PC-9 (cell line): ENCODE measurements at regions not wholly inside any gene's neighbourhood (a gene's known extent, or its start where the extent isn't known, plus 50 kb on each side); places are given as distances from the start of the nearest gene placed in this dataset.

ENCODE experiments used
- BruUV-seq: library from RNA; stranded (reverse); fragments of 400-500 nt; replicated peaks from 2 replicates; lab custom pipeline; 2021; lab: Mats Ljungman, UMichigan
- CTCF ChIA-PET: fragments of 300-600 bp; sonication (Branson Sonifier 250); formaldehyde crosslinking; loops from one replicate; lab custom pipeline; 2022; ENCODE audit warnings: antibody characterized with exemption; lab: Charles Lee
- POLR2A ChIA-PET: fragments of 300-600 bp; sonication (Branson Sonifier 250); formaldehyde crosslinking; loops from one replicate; lab custom pipeline; 2022; ENCODE audit warnings: antibody characterized with exemption; ENCODE audit not compliant: unreplicated experiment; lab: Charles Lee
- DNase-seq, 2 experiments: peaks; one replicate each; pipeline versions ENCODE4 v3.0.0 to v3.0.0-alpha.2; 2015 to 2022; ENCODE audit warnings: mixed read lengths in 1 of 2
- H2AFZ ChIP-seq: fragments of 200-600 bp; sonication (generic); 2 replicates; pipeline ENCODE4 v1.8.1; 2017; ENCODE audit warnings: antibody characterized with exemption
- H3F3A ChIP-seq: fragments of 200-600 bp; sonication (generic); 2 replicates; pipeline ENCODE4 v1.8.1; 2017; ENCODE audit warnings: antibody characterized with exemption, mild to moderate bottlenecking, low read depth; ENCODE audit not compliant: insufficient read depth
- H3K27ac ChIP-seq: fragments of 200-600 bp; sonication (generic); 2 replicates; pipeline ENCODE4 v1.6.1; 2016; ENCODE audit warnings: mixed run types
- H3K27me3 ChIP-seq: fragments of 200-600 bp; sonication (generic); 2 replicates; pipeline ENCODE4 v1.6.1; 2016; ENCODE audit warnings: low read depth, mixed run types; ENCODE audit not compliant: insufficient read depth
- H3K36me3 ChIP-seq: fragments of 200-600 bp; sonication (generic); 2 replicates; pipeline ENCODE4 v1.6.1; 2016; ENCODE audit warnings: low read depth, mixed run types
- H3K4me1 ChIP-seq: fragments of 200-600 bp; sonication (generic); replicated peaks from 2 replicates; pipeline ENCODE4 v1.6.1; 2016; ENCODE audit warnings: mixed run types; ENCODE audit not compliant: insufficient read depth
- H3K4me2 ChIP-seq: fragments of 200-600 bp; sonication (generic); 2 replicates; pipeline ENCODE4 v1.6.1; 2017; ENCODE audit warnings: mixed run types
- H3K4me3 ChIP-seq: fragments of 200-600 bp; sonication (generic); 2 replicates; pipeline ENCODE4 v1.6.1; 2016; ENCODE audit warnings: mixed run types
- H3K79me2 ChIP-seq: fragments of 200-600 bp; sonication (generic); 2 replicates; pipeline ENCODE4 v1.6.1; 2017; ENCODE audit warnings: low read depth, mixed run types
- H3K9me2 ChIP-seq: fragments of 200-600 bp; sonication (generic); 2 replicates; pipeline ENCODE4 v1.8.1; 2017; ENCODE audit warnings: mild to moderate bottlenecking; ENCODE audit not compliant: insufficient read depth
- H3K9me3 ChIP-seq: fragments of 200-600 bp; sonication (generic); 2 replicates; pipeline ENCODE4 v1.8.1; 2016; ENCODE audit warnings: low read depth; ENCODE audit not compliant: insufficient read depth
- H4K20me1 ChIP-seq: fragments of 200-600 bp; sonication (generic); 2 replicates; pipeline ENCODE4 v1.8.1; 2017; ENCODE audit not compliant: insufficient read depth
- EZH2 ChIP-seq: fragments of 200-600 bp; sonication (generic); IDR thresholded peaks from 2 replicates; pipeline ENCODE4 v1.8.0; 2017; ENCODE audit warnings: antibody characterized with exemption, low read depth
- intact Hi-C: fragments of 100-400 bp; cut with micrococcal nuclease; formaldehyde crosslinking; loops from one replicate; pipeline ENCODE4 v1.10.0; 2022; ENCODE audit not compliant: unreplicated experiment
- TF ChIP-seq, protein P1 (sequence below): fragments of 200-600 bp; sonication (generic); conservative IDR thresholded peaks from 2 replicates; pipeline ENCODE4 v1.6.1; 2017; ENCODE audit warnings: mixed run types, antibody characterized with exemption, mild to moderate bottlenecking, moderate library complexity

DNA sequence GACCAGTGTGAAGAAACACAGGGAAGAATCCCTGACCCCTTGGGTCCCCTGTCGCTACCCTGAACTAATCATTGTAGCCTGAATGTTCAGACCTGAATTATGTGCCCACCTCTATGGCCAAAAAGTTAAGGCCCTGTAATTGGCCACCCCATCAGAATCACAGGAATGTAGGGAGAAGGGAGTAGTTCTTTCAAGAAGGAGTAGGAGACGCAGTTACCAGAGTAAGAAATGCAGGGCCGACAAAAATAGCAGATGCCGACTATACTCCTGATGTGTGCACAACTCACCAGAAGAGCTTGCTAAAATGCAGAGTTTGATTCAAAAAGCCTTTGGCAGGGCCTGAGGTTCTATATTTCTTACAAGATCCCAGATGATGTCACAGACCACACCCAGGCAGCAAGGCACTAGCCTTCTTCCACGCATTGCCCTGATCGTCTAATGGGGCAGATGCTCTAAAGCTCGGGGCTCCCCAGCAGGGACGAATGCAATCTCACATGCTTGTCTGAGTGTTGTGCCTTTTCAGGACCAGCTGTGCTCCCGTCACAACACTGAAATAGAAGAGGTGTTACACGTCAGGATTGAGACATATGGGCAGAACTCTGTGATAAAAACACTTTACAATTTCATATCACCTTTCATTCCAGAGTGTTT is 161.0 kb upstream of the FAM241A start:
- TF ChIP-seq, protein P1, sequence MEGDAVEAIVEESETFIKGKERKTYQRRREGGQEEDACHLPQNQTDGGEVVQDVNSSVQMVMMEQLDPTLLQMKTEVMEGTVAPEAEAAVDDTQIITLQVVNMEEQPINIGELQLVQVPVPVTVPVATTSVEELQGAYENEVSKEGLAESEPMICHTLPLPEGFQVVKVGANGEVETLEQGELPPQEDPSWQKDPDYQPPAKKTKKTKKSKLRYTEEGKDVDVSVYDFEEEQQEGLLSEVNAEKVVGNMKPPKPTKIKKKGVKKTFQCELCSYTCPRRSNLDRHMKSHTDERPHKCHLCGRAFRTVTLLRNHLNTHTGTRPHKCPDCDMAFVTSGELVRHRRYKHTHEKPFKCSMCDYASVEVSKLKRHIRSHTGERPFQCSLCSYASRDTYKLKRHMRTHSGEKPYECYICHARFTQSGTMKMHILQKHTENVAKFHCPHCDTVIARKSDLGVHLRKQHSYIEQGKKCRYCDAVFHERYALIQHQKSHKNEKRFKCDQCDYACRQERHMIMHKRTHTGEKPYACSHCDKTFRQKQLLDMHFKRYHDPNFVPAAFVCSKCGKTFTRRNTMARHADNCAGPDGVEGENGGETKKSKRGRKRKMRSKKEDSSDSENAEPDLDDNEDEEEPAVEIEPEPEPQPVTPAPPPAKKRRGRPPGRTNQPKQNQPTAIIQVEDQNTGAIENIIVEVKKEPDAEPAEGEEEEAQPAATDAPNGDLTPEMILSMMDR = no peak
- no peak for TF ChIP-seq EZH2
- Histone ChIP-seq H3K79me2 (no peaks in the 10 kb centered on the region), H3K36me3 (no peaks in the 10 kb centered on the region), H3K9me2 (no peaks in the 10 kb centered on the region; the same call in 1 of the 2 replicates), H3K27me3 (no peaks in the 10 kb centered on the region), H3K4me1 (no peaks in the 10 kb centered on the region), H4K20me1 (no peaks in the 10 kb centered on the region), H3F3A (no peaks in the 10 kb centered on the region), H3K4me2 (no peak overlapping the region), H3K4me3 (no peak overlapping the region), H3K9me3 (no peaks in the 10 kb centered on the region), H3K27ac (no peak overlapping the region), H2AFZ (no peak overlapping the region)
- no peak for DNase-seq
- POLR2A ChIA-PET = no interaction called here
- CTCF ChIA-PET = no interaction called here
- intact Hi-C loops = no loop called here
- no TSS peak for BruUV-seq

DNA sequence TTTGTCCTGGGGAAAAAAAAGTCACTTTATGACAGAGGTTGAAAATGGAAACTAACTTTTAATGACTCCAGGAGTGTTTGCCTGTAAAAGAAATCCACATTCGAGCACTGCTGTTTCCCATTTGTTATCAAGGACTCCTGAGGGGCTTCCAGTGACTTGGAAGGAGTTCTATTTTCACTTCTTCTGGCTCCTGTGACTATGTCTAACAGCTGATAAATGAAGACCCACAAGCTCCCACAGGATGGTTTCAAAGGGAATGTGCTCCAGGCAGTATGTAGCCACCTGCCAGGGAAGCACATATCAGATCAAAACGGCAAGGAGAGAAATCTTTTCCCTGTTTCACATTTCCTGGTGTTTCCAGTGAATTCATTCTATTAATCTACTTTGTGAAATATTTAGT is 159.8 kb upstream of the FAM241A start:
- BruUV-seq = no TSS peak
- Histone ChIP-seq H3K9me3 (no peaks in the 10 kb centered on the region), H3K4me3 (no peak overlapping the region), H2AFZ (no peak overlapping the region), H3F3A (no peaks in the 10 kb centered on the region), H3K4me2 (no peak overlapping the region), H3K4me1 (no peaks in the 10 kb centered on the region), H3K79me2 (no peaks in the 10 kb centered on the region), H3K27me3 (no peaks in the 10 kb centered on the region), H3K36me3 (no peaks in the 10 kb centered on the region), H3K9me2 (no peaks in the 10 kb centered on the region; the same call in 1 of the 2 replicates), H4K20me1 (no peaks in the 10 kb centered on the region), H3K27ac (no peak overlapping the region)
- ChIA-PET POLR2A (no interaction called here), CTCF (no interaction called here)
- DNase-seq = no peak
- intact Hi-C loops = no loop called here
- TF ChIP-seq, protein P1 = no peak
- TF ChIP-seq EZH2 = no peak

DNA sequence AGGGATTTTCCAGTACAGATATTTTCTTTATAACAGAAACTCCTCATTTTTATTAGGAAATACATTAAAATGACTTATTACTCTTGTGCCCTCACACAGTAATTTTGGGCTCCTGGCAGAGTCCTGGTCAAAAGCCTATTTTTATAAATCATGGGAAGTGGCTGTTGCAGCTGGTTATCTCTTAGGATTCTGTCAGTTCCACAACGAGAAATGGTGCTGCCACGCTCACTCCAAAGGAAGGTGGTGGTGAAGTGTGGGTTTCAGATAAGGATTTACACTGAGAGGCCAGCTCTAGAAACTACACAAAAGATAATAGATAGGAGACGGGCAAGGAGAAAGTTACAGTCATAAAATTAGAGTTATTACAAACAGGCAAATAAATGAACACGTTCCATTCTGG is 159.2 kb upstream of the FAM241A start:
- H3K9me2 ChIP-seq = no peaks in the 10 kb centered on the region; the same call in 1 of the 2 replicates
- no TSS peak for BruUV-seq
- H3K4me3 ChIP-seq = no peak overlapping the region
- H3K27me3 ChIP-seq = no peaks in the 10 kb centered on the region
- H2AFZ ChIP-seq = no peak overlapping the region
- H3K9me3 ChIP-seq = no peaks in the 10 kb centered on the region
- no peaks in the 10 kb centered on the region for H3K36me3 ChIP-seq
- H3F3A ChIP-seq = no peaks in the 10 kb centered on the region
- intact Hi-C loops = no loop called here
- CTCF ChIA-PET = no interaction called here
- H4K20me1 ChIP-seq = no peaks in the 10 kb centered on the region
- H3K4me1 ChIP-seq = no peaks in the 10 kb centered on the region
- DNase-seq = no peak
- H3K4me2 ChIP-seq = no peak overlapping the region
- POLR2A ChIA-PET = no interaction called here
- TF ChIP-seq EZH2 = no peak
- TF ChIP-seq, protein P1 = no peak
- no peak overlapping the region for H3K27ac ChIP-seq
- H3K79me2 ChIP-seq = no peaks in the 10 kb centered on the region
